HCT116 (cell line): ENCODE measurements at regions not wholly inside any gene's neighbourhood (a gene's known extent, or its start where the extent isn't known, plus 50 kb on each side); places are given as distances from the start of the nearest gene placed in this dataset.

Source experiments
- CBX3 ChIP-seq: IDR thresholded peaks from 2 replicates; pipeline ENCODE4 v1.6.1; 2012; ENCODE audit warnings: low read depth
- ELF1 ChIP-seq: IDR thresholded peaks from 2 replicates; pipeline ENCODE4 v1.6.1; 2012; ENCODE audit warnings: low read depth, borderline replicate concordance
- POLR2A ChIP-seq: IDR thresholded peaks from 2 replicates; pipeline ENCODE4 v1.7.0; 2011; ENCODE audit warnings: borderline replicate concordance; ENCODE audit not compliant: insufficient read depth, insufficient read length; ENCODE audit errors: extremely low read depth
- POLR2AphosphoS5 ChIP-seq: IDR thresholded peaks from 2 replicates; pipeline ENCODE4 v1.6.1; 2011; ENCODE audit warnings: mild to moderate bottlenecking, low read depth, low read length, moderate library complexity
- SRF ChIP-seq: IDR thresholded peaks from 2 replicates; pipeline ENCODE4 v1.6.1; 2012; ENCODE audit warnings: low read depth
- TF ChIP-seq, protein P1 (sequence below), 3 experiments: fragments of 200-600 bp in 1 of 3; sonication (generic) in 1 of 3; IDR thresholded peaks in 2 of 3; conservative IDR thresholded peaks in 1 of 3; 2 replicates each; pipeline ENCODE4 v1.5.1; 2012 to 2017; ENCODE audit warnings: low read depth in 2 of 3, low read length in 2 of 3, antibody characterized with exemption in 1 of 3, borderline replicate concordance in 1 of 3, control low read depth in 1 of 3, mild to moderate bottlenecking in 1 of 3, mixed read lengths in 1 of 3, mixed run types in 1 of 3, moderate library complexity in 1 of 3; ENCODE audit not compliant: insufficient read depth in 1 of 3
- TF ChIP-seq, protein P2 (sequence below): IDR thresholded peaks from 2 replicates; pipeline ENCODE4 v1.6.1; 2012

DNA sequence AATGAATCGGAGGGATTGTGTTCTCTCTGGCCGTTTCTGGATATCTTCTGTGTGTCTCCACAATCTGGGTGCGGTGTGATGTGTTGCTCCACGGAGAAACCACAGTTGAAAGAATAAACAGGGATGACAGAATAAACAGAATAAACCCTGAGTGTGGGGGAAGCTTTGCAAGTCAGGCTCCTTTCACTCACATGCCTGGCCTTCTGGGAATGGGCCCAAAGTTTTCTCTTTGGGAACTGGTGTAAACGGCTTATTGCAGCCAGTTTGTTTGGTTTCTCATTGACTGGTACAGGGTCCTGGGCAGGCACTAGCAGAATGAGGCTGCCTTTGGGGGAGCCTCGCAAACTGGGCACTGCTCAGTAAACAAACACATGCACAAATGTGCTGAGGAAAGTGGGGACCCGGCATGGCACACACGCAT lies 324.7 kb downstream of the DLEU7 start:
- TF ChIP-seq, protein P1, sequence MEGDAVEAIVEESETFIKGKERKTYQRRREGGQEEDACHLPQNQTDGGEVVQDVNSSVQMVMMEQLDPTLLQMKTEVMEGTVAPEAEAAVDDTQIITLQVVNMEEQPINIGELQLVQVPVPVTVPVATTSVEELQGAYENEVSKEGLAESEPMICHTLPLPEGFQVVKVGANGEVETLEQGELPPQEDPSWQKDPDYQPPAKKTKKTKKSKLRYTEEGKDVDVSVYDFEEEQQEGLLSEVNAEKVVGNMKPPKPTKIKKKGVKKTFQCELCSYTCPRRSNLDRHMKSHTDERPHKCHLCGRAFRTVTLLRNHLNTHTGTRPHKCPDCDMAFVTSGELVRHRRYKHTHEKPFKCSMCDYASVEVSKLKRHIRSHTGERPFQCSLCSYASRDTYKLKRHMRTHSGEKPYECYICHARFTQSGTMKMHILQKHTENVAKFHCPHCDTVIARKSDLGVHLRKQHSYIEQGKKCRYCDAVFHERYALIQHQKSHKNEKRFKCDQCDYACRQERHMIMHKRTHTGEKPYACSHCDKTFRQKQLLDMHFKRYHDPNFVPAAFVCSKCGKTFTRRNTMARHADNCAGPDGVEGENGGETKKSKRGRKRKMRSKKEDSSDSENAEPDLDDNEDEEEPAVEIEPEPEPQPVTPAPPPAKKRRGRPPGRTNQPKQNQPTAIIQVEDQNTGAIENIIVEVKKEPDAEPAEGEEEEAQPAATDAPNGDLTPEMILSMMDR (IDR thresholded peaks at IDR 0.05 in 2 of 3, conservative IDR thresholded peaks at IDR 0.05 in 1 of 3; ENCODE audit: borderline replicate concordance in 1 of 3, insufficient read depth in 1 of 3, low read depth in 2 of 3, low read length in 2 of 3), result no peak
- TF ChIP-seq POLR2AphosphoS5, result no peak
- TF ChIP-seq POLR2A, result no peak
- TF ChIP-seq ELF1, result no peak
- TF ChIP-seq, protein P2, sequence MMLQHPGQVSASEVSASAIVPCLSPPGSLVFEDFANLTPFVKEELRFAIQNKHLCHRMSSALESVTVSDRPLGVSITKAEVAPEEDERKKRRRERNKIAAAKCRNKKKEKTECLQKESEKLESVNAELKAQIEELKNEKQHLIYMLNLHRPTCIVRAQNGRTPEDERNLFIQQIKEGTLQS, result no peak
- no peak for TF ChIP-seq CBX3
- TF ChIP-seq SRF, result no peak
